GM18498 (cell line): ENCODE measurements at regions not wholly inside any gene's neighbourhood (a gene's known extent, or its start where the extent isn't known, plus 50 kb on each side); places are given as distances from the start of the nearest gene placed in this dataset.

Source experiments
- ATAC-seq: cut with Tn5 transposase; IDR thresholded peaks from one replicate; pipeline ENCODE4 v1.9.1; 2021; ENCODE audit warnings: mild to moderate bottlenecking, moderate library complexity; ENCODE audit not compliant: unreplicated experiment

DNA sequence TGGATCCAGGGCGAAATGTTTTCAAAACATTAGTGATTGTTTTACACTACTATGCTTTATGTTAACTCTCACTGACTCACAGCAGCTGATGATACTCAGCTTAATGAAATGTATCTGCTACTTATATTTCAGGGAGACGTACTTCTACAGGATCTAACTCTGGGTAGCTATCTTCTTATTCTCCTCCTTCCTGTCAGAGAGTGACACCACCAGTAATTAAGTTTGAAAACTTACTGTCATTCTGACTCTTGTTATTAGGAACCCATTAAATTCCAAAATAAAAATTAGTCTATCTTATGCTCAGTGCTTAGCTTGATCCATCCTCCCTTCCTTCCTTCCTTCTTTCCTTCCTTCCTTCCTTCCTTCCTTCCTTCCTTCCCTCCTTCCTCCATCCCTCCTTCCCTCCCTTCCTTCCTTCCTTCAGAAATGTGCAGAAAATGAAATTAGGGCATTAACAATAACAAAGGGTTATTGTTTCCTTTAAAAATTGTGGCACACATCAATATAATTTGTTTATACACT is 441.1 kb downstream of the MEIS1 start:
- ATAC-seq = no peak

DNA sequence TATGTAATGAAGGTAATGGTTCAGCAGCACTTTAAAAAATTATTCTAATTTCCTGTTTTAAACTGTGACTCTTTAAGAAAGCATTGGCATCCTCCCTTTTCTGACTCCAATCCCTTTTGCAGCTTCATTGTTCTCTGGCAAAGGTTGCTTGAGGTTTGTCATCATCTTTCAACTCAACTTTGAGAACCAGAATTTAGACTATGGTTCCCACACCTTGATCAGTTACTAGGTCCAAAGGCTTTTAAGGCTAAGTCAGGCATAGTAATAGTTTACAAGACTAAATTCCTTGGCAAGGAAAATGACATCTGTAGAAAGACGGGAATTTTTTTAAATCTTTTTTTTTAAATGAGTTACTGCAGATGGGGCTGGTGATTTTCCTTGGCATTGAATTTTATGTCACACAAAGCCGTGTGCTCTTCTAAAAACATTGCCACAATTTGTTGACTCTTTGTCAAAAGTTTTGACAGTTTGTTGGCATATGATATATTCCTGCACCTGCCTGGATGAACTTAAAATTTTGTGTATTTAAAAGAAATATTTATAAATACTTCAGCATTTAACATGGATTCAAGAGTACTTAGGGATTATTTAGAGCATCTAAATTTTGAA is 451.0 kb downstream of the MEIS1 start:
- ATAC-seq = no peak

DNA sequence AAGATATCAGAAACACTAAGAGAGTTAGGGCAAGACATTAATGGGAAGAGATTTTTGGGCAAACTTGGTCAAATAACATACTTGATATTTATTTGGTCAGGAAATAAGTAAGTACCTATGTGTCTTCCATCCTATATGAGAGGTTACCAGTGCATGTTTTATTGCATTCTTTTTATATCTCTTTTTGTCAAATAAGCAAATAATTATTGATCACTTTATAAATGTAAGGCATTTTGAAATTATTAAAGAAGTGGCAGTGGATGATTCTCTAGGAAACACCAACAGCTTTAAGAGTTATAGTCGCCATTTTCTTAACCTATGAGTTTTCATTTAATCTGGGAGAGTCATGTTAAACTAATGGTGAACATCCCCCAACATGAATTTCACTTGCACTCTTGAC is 453.3 kb downstream of the MEIS1 start:
- ATAC-seq = no peak

DNA sequence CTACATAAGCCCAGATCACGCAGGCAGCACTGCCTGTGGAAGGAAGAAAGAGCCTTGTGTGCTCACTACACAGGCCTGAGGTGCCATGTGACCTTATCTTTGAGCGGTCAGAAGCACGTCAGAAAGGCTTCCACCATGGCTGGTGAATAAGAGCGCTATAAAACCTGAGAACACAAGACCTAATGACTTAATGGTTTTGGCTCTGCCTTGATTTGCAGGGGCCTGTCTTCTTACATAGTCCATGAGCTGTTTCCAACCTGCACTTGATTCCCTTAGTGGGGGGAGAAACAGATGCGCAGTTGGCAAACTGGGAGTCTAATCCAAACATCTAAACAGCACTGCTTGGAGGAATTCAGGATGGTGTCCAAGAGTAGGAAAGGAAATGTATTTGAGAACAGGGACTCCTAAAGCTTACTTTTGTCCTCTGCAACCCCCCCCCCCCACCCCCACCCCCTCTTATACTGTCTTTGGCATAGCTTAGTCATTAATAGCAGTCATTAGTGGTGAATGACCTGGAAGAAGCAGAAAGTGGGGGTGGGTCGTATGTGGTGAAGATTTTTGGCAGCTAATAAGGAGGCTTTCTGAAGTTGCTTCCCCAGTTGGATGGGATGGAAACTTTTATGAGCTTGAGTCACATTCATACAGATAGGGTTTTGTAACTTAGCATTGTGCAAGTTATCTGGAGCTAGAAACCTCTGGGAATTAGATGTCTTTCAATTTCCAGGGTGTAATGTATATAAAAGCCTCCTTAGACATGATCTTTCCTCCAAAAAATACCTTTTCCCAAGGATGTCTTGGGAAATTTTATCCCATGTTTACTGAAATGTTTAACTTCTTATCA is 454.1 kb downstream of the MEIS1 start:
- ATAC-seq = no peak

DNA sequence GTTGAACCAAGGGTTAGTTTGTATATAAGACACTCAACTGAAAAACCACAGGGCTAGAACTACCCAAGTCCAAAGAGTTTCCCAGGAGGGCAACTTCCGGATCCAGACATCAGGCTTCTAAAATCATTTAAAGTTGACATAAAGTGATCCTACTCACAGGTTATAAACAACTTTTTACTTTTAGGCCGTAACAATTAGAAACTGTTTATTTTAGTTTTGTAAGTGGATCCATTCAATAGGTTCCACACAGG is 454.6 kb downstream of the MEIS1 start:
- ATAC-seq = no peak

DNA sequence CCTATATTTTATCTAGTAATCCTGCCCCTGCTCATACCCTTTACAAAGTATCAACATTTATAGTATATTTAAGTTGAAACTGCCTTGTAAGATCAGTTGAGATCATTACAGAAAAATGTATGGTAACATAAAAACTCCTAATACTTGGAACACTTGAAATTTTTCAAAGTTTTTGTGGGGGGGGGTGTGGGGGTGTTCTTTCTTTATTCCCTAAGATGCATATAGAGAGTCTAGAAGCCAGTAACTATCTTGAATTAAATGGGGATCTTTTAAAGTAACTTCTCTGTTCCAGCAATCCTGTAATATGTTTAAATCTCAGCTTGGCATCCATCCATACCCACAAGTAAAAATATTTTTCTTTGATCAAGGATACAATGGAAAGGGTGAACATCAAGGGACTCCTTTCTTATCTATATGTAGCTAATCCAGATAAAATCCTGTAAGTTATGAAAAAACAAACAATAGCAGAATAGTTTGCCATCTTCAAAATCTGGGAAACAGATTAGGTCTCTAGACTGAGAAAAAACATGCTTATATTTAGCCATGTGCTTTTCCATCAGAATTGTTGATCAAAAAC is 455.3 kb downstream of the MEIS1 start:
- no peak for ATAC-seq

DNA sequence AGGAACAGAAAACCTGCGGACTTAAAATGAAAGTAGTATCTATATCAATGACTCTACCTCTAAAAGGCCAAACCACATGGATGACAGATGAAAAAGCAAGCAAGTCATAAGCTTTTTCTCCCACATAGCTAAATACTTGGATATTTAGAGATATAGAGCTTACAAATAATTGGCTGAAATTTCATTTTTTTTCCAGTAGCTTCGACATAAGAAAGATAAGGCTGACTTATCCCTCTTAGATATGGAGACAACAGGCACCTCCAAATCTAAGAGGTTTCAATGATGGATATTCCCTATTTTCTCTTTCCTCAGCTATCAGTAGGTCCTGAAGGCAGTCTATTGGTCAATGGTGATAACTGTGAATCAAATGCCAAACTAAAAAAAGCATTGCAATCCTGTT is 460.3 kb downstream of the MEIS1 start:
- no peak for ATAC-seq

DNA sequence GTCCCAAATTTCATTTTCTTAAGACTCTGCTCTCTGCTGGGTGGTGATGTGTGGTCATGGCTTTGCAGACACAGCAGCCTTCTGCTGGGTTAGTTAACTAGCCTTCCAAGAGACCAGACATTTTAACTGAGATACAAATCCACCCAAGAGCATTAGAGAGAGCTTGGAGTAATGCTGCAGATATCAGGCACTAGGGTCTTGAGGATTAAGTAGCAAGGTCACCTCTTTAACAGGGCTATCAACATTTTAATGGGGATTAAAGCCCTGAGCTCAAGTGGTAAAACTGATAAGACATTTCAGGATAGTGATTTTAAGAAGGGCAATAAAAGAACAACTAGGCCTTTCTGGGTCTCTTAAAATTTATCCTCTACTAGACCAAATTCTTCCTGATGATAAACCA is 461.2 kb downstream of the MEIS1 start:
- ATAC-seq = no peak

DNA sequence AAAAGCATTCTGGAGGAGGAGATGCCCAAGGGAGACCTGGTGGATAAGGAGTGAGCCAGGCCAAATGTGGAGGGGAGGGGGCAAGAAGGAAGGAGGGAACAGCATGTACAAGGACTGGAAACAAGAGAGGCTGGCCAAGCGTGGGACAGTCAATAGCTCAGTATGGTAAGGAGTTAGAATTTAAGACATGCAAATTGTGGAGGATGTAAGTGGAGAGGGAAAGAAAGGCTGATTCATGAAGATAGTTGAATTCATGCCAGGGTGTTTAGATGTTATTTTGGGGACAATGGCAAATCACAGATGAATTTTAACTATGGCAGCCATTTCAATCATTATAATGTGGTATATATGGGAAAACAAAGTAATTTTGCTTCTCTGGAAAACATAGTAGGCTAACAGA is 462.3 kb downstream of the MEIS1 start:
- no peak for ATAC-seq

DNA sequence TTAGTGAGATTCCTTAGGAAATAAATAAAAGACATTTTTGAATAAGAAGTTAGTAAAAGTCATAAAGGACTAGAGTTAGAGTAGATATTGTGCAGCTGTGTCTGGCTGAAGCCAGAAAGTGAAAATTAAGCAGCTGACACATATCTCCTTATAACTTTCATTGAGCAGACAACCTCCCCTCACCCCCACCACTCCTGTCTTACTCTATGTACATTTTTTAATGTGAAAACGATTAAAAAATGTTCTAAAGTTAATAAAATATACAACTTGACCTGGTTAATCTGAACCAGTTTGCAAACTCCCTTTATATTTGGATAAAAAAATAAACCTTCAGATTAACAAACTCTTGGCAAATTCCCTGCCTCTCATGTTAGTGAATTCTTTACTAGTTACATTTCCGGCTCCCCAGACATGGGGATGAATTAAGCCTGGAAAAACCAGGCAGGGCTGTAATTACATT is 462.8 kb downstream of the MEIS1 start:
- ATAC-seq = no peak

DNA sequence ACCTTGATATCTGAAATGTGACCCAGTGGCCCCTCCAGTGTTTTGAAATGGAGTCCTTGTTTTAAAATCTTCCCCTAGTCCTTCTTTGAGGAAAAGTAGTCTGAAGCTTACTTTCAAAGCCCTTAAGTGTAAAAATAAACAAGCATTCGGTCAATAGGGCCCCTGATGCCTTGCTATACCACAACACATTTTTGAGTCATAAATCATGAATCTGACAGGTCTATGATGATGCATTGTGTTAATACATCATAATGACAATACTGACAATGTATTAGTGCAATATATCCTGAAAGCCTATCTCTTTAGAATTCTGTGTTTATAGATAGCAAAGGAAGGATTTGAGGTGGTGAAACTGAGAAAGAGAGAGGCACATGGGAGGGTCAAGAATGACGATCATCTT is 464.2 kb downstream of the MEIS1 start:
- no peak for ATAC-seq

DNA sequence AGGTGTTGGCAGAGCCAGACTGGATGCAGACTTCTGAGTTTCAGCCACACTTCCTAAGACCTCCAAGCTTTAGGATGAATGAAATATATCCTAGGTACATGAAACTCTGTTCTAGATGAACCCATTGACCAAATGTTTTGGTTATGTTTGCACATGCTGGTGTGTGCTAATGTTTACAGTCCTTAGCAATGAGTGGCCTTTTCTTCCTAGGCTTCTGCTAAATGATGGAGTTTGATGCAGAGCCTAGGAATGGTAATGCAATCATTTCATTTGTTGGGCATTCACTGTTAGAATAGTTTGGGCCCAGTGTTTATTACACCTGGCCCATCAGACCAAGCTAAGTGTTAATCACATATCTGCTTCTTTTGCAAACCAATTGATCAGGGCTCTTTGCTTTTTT is 464.7 kb downstream of the MEIS1 start:
- no peak for ATAC-seq

DNA sequence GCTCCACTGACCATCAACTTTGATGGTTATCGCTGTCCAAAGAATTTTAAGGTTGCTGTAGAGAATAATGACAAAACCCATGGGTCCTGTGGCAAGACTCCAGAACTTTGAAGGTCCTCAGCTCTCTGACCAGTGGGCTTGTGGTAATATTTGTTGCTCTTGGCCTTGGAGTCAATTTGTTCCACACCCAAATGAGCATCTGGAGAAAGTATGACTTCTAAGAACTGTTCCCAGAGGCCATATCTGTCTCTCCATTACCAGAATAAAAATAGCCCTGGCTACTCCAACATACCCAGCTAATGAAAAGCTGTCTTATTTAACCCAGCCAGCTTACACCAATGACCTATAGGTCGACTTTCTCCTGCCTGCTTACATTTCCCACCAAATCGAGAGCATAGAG is 466.4 kb downstream of the MEIS1 start:
- no peak for ATAC-seq

DNA sequence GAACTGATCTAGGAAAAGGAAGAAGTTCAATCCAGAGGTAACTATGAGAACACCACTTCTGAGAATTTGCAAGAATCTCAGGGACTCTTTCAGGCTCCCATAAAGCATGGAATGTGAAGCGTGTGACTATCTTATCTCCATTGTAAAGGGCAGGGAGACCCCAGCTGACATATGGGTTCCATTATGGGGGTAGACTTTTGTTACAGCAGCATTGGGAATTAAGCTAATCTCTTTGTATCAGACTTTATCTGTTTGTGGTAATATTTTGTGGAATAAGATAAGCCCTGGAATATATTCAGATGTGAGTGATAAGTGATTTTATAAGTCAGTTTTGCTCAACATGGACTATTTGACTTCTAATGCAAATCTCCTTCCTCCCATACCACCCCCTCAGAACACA is 468.3 kb downstream of the MEIS1 start:
- ATAC-seq = no peak

DNA sequence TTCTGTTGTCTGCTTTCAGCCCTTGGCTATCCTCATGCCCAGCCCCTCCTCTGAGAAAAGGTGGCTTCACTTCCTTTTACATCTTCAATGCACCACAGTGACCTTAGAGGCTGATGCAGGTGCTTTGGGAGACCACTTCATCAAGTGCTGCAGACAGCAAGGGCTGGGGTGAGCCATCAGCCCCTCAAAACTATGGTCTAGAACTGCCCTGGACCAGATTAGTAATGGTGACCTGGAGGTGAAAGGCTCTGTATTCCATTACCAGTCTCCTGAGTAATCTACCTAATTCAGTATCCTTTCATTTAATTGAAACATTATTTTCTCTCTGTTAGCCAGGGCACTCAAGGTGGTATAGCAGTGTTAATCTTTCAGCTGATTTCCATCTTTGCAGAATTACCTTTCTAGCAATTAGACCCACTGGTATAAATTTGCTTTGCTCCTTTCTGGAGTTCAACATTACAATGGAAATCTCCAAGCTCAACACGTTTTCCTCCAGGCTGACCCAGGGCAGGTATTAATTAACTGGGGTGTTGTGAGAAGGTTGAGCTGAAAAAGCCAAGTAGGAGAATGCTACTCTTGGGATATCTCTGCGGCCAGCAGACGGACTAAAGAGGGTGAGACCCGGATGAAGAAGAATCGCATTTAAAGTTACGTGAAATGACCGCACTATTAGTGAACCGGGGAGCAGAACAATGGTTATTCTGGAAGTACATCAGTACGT is 469.0 kb downstream of the MEIS1 start:
- ATAC-seq = no peak

DNA sequence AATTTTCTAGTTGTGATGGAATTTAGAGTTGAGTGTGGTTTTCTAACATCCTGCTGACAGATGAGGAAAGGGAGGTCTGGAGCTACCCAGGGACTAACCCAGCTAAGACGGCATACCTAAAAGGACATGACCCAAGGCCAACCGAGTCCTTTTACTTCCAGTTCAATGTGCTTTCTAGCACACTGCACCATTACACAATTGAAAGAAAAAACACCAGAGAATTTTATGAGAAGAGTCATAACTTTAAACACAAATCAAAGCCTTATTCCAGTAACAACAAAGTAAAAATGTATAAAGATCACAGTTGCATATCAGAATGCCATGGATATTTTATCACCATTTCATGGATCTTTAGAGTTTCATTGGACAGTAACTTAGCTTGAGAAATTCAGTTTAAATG is 480.3 kb downstream of the MEIS1 start:
- no peak for ATAC-seq

DNA sequence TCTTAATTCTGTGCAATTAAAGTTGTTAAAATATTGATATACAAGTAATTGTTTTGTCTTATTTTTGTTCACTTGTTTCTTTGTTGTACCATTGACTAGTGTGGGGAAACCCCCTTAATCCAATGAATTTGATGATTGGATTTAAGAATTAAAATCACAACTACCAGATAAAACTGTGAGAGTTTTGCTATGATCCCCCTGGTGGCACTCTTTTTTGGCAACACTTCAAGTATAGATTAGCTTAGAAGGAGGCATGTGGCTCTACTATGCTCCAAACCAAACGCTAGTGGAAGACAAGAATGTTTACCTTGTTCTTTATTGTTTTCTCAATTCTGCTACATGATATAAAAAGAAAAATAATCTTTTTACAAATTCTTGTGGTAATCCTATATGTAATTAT is 477.8 kb upstream of the ETAA1 start:
- ATAC-seq = no peak

DNA sequence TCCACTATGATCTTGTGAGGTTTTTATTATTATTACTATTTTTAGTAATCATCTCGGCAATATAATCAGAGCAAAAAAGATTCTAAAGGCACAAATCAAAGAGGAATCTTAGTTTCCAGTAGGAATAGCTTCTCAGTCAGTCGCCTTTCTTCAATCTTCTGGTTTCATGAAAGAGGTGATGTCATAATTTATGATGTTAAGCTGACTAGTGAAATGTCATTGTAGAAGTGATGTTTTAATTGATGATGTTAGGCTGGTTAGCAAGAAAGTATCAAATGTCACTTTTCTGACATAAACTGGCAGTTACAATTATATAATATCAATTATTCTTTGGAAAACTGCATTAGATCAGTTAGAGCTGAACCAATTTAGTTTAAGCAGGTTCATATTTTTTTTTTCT is 476.7 kb upstream of the ETAA1 start:
- ATAC-seq = no peak

DNA sequence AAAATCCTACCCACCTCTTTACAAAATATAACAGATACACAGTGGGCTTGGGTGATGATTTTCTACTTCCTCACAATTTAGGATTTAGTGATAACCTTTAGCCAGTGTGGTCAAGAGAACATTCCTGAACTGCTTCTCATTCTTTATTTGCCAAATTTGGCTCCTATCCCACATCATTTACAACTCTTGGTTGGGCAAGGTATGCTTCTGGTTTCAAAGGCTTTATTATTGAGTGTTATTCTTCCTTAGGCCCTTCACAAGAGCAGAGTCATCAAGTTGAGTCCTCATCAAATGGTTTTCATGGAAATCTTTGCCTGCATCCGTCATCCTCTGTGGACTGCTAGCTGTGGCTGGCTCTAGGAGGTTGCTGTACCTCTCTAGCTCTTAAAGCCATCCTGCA is 472.0 kb upstream of the ETAA1 start:
- ATAC-seq = no peak

DNA sequence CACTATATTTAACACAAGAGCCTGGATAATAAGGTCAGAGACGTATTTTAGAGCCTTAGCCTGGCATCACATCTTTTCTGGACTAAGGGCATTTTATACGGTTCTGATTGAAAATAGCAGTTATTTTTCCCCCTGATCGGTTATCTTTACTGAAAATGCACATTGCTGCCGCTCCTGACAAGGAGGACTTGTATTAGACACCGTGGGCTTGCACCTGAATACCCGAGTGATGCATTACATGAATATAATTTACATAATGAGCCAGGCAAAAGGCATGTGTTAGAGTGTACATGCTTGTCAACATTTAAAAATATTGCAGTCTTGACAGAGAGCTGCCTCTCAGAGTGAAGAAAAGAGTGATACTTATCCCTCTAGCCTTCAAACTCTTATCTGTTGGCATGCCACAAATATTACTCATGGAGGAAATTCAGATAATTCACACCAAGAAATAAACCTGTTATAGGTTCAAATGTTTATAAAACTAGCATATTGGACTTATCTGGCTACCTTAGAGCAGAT is 470.5 kb upstream of the ETAA1 start:
- no peak for ATAC-seq

DNA sequence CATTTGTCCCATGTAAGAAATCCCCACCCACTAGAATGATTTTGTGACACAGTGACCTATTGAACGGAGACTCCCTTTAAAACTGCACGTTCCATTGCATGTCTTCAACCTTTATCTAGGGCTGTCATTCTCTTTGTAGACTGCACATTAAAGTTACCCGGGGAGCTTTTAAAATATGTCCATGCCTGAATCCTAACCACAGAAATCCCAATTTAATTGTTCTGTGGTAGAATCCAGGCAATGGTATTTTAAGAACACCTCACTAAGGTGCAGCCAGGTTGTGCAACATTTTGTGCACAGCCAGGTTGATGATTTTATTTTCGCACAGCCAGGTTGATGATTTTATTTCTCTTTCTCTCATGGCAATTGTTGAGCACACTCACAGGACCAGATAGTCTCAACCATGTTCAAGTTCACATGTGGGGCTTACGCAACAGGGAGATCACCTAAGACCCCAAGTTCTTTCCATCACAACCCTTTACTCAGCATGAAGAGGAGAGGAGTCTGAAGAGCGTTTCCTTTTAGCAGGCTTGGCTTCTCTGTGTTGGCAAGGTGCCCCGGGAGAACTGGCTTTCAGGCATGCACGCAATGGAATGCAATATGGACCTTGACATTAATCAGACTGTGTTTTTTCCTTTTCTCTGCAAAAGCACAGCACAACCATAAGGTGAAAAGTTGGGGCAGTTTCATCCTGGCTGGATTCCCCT is 467.3 kb upstream of the ETAA1 start:
- ATAC-seq = no peak
